ENCODE measurements at regions not wholly inside any gene's neighbourhood (a gene's known extent, or its start where the extent isn't known, plus 50 kb on each side); places are given as distances from the start of the nearest gene placed in this dataset.

DNA sequence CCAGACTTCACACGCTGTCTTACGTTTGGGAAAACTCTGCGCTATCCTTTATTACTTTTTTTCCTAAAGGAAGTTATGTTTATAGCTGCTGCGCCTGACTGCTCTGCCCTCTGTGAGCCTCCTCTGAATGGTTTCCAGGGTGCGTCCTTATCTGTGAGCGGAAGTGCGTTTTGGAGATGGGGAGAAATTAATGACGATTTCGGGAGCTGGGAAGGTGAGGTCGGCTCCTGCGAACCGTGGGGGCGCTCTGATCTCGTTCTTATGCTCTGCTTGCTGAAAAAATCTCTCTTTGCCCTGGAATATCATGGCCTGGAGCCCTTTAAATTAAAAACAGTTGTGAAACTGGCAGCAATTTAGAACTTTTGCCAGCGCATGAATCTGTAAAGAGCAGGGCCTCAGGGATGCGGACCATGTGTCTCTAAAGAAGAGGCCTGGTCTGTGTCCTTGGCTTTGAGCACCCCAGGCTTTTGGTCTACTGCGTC, 135.7 kb upstream of the ZFHX3 start:
- DNase-seq (ENCODE audit: low read depth) = no peak

DNA sequence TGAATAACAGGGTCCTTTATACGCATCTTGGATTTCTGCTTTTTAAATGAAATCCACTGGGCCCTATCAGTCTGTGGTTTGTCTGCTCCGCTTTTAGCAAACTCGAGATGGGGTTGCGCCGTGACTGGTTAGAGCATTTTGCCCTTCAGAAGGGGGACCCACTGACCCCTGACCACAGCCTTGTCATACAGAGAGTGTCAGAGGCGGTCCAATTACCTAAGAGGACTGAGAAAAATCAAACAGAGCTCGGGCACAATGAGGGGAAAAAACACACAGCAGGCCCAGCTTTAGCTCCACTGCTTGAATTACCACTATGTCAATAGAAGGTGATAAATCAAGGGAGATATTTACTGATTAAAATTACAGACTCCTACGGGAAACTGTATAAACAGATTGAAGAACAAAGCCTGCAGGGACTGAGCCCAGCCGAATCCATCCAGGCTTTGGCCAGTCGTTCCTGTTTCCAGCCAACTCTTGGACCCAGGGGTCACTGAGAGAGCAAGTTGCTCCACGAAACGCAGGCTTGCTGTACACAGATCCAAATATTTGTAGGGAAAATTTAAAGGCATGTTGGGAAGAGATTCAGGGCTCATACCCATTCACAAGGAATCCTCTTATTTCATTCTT, 131.9 kb upstream of the ZFHX3 start:
- no peak for DNase-seq (ENCODE audit: low read depth)

DNA sequence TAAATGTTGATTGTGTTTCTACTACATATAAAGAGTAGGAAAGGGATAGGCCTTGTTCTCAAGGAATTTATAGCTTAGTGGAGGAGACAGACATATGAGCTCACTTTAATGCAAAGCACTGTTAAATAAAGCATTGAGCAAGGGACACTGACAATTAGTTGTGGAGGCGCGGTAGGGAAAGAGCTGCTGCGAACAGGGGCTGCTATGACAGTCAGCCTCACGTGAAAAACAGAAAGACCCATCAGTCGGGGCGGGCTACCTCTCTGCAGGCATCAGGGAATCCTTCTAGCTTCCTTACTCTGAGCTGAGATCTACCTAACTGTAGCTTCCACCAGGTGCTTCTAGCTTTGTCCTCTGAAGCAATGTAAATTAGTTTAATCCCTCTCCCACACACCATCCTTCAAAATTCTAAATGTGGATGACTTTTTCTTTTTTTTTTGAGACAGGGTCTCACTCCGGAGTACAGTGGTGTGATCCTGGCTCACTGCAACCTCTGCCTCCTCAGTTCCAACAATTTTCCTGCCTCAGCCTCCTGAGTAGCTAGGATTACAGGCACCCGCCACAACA, 129.9 kb upstream of the ZFHX3 start:
- no peak for DNase-seq (ENCODE audit: low read depth)

DNA sequence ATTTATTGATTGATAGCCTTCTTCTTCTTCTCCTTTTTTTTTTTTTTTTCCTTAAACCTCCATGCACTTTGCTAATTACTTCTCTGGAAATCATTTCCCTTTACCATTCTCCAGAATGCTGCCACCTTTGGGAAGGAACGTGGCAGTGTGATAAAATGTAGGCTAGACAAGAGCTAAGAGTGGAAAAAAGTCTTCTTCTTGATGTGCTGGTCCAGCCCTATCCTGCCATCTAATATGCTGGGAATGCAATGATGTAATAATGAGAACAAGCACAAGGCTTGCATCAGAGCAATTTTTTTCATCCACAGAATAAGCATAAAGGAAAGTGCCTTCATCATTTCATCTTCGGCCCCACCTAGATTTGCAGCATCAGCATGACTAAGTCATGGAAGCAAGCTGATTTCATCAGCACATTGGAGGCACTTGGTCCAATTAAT, 128.7 kb upstream of the ZFHX3 start:
- no peak for DNase-seq (ENCODE audit: low read depth)

DNA sequence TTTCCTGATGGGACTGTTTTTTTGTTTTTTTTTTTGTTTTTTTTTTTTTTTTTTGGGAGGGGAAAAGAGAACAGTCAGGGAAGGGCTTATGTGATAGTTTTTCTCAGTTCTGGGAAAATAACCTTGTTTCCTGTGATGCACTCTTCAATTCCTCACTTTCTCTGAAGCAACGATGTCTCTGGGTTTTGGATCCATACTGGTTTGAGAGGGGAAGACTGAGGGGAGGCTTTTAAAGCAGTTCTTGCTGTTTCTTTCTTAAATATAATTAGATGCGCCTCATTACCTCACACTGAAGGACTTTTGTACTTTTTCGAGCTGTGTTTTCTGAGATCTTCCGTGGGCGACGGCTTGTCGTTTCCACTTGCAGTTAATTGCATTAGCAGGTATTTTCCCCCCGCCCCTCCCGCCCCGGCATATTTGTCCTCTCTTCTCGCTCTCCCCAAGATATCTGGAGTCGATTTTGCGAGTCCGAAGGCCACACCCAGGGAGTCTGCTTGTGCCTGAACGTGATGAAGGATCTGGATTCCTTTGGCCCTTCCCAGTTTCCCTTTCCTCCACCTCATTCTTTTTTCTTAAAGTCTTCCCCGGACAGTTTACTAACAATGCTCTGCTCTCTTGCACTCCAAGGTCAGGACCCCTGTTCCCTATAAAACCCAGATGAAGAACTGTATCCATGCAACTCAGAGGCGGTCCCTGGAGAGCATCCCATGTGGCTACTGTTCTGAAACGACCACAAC, 125.2 kb upstream of the ZFHX3 start:
- no peak for DNase-seq (ENCODE audit: low read depth)

DNA sequence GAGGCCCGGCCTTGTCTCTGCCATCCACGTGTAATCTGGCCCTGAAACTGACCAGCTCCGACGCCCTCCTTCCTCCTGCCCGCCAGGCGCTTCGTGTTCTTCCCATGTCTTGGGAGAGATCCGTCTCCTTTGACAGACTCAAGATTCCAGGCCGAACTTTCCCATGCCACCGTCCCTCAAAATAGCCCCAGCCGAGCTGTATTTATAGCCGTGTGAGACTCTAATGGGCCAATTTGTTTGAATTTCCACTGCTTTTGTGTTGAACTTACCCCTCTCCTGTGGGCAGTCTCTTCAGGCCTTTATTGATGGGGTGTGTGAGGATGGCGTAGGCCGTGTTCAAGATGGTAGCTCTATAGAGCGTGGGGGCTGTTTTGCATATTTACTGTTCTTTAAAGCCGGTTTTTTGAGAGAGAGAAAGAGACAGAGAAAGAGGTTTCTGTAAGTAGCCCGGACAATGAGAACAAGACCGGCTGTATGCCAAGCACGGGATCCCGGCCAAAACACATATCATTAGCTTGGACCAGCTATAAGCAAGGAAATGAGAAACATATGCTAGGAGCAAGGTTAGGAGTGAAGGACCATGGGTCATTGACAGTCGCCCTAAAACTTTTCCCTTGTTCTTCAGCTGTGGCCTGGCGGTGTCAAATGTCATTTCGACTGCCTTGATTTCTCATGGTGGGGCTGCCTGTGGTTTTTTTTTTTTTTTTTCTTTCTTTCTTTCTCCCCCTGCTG, 124.5 kb upstream of the ZFHX3 start:
- DNase-seq (ENCODE audit: low read depth) = no peak

DNA sequence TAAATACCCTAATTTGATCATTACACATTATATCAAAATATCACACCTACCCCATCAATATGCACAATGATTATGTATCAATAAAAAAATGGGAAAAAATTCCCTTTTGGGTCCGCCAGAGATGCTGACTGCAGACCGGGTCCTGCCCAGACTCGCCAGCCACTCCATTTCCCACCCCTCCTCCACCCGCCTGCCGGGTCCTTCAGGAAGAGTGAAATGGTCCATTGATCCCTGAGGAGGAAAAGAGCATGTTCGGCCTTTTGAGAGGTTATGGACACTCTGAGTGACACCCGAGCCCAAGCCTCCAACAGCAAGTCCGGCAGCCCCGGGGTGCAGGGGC, 123.9 kb upstream of the ZFHX3 start:
- no peak for DNase-seq (ENCODE audit: low read depth)

DNA sequence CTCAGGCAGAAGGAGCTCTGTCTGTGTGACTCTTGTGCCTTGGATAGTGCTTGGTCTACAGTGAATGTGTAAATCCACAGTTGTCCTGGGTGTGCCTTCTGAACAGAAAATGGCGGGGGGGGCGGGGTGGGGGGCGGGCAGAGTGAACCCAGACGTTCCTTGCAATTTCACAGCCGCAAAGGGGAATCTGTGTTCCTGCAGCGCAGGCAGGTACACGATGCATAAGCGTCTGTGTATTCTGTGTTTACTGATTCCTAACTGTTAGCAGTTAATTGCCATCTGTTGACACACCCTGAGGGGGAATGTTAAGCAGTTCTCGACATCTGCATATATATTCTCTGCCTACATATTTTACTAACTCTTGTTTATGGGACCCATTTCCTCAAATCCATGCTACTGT, 123.5 kb upstream of the ZFHX3 start:
- no peak for DNase-seq (ENCODE audit: low read depth)

DNA sequence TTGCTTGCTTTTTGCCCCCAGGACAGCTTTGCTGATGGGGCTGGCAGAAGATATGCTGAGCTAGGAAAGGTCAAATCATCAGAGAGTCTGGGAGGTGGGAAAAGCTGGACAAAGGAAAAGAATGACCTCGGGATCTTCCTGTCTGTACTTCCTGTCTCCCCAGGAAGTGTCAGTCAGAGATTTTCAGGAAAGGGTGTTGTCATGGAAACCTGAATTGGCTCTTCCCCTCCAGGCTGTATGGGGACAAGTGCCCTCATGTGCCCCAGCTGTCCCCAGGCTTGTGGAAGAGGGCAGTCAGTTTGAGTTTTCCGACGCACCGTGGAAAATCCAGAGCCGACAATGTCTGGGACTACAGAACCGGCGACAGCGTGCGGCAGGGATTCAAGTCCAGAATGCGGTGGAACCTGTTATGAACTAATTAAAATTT, 122.7 kb upstream of the ZFHX3 start:
- DNase-seq (ENCODE audit: low read depth) = no peak

DNA sequence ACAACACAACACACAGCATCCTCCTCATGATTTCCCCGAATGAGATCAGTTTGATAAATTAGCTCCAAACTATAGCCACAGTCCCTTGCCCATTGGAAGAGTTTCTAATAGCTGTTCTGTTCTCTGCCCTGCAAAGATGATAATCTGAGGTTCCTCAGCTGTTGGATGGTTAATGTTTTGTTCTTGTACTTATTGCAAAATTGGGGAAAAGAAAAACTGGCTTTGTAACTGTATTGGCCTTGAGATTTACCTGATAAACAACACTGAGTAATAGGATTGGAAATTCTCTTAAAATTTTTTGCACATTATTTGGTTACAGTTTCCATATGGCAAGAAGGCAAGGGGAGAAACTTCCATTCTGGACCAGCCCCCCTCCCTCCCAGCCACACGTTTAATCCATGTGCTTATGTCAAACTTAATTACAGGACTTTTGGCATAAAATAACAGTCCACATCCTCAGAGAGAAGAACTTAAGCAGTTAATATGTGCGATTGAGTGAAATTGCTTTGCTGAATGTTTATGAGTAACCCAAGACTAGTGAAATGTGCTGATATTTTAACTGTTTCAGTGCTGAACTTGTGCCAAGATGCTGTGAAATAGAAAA, 119.1 kb upstream of the ZFHX3 start:
- no peak for DNase-seq (ENCODE audit: low read depth)

DNA sequence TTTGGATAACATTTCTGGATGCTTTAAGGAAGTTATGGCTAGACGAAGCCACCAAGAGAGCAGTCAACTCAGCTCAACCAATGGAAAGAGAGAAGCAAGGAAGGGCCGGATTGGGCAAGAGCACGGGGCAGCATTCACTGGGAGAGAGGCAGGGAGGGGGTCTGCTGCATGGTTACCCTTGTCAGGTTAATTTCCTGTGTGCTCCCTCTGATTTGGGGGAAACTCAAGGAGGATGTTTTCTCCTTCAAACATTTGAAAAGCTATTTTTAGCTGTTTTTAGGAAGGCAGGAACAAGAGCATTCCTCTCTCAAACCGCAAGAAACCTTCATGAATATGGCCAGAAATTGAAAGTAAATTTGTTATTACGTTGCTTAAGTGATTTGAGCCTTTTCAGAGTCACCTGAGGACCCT, 118.5 kb upstream of the ZFHX3 start:
- no peak for DNase-seq (ENCODE audit: low read depth)

DNA sequence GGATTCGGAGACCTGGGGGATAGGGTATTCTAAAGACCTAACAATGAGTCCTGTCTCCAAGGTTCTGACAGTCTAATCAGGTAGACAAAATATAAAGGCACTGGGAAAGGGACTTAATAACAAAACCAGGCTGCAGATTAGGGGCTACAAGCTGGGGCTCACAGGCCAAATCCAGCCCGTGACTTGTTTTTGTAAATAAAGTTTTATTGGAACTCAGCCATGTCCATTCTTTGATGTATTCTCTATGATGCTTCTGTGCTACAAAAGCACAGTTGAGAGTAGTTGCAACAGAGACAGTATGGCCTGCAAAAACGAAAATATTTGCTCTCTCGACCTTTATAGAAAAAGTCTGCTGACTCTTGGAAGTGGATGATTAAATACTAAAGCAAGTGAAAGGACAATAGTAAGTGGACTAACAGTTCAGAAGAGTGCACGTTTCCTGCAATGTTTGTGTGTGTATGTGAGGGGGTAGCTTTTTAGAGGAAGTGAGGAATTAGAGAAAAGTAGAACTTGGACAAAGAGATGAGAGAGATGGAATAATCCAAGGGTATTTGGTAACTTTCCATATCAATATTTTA, 115.4 kb upstream of the ZFHX3 start:
- DNase-seq (ENCODE audit: low read depth) = no peak

DNA sequence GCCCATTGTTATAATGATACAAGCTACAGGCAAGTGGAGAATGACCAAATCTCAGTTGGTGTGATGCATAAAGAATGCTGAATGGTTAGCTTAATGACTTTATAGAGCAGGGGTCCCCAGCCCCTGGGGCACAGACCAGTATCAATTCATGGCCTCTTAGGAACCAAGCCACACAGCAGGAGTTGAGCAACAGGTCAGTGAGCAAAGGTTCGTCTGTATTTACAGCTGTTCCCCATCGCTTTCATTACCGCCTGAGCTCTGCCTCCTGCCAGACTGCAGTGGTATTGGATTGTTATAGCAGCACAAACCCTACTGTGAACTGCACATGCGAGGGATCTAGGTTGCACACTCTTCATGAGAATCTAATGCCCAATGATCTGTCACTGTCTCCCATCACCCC, 114.0 kb upstream of the ZFHX3 start:
- no peak for DNase-seq (ENCODE audit: low read depth)

DNA sequence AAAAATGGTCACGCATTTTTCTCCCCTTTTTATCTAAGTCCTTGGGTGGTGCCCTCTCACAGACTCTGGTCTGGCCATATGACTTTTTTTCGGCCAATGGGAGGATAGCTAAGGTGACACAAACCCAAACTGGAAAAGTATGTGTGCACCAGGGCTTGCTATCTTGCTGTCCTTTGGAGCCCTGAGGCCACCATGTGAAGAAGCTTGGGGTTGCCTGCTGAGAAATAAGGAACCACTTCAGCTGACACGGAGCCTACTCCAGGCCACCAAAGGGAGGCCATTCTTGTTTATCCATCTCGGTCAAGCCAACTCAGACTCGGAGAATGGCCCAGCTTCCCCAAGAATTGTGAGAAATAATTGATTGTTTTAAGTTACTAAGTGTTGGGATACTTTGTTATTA, 111.4 kb upstream of the ZFHX3 start:
- DNase-seq (ENCODE audit: low read depth) = no peak

DNA sequence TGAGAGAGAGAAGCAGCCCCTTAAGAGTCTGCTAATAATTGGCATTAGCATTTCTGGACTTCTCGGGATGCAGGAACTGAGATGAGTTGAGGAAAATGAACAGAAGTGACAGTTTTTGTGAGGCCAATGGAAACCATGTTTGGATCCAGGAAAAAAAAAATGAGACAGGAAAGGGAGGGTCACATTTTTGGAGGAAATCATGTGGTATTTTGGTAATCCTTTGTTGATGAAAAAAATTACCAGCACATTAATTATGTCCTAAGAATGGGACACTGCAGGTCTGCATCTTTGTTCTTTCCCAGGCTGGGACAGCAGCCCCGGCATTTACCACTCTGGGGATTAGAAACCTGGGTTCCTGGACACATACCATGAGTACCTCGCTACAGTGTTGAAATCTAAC, 109.9 kb upstream of the ZFHX3 start:
- DNase-seq (ENCODE audit: low read depth) = no peak

DNA sequence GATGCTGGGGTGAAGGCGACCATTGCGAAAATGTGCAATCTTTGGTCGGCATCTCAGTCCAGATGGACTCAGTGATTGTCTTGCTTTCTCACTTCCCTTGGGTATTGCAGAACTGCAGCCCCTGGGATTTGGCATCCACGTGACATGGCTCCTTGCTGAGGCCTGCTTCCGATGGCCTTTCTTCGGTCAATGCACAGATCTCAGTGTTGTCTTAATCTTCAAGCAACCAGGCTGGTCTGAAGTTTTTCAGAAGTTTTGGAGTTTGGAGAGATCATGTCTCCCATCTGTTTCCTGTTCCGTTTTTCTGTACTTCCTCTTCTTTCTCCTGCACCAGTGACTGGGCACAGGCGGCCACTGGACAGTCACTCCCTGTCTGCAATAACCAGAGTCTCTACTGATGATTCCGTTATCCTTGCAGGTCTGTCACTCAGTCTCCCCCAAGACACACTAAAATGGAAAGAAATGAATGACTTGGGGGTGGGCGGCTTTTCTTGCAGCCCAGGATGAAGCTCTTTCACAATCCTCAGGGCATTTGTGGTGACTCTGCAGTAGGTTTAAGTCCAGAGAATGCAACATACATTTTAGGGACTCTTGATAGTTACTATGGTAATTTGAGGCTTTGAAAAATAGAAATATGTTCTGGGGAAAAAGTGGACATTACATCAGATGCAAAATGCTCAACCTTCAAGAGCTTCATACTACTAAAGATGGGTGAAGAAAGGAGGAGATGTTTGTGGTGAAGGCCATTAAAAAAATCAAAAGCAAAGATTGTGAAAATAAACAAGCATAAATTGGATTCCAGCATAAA, 106.3 kb upstream of the ZFHX3 start:
- DNase-seq (ENCODE audit: low read depth) = no peak

DNA sequence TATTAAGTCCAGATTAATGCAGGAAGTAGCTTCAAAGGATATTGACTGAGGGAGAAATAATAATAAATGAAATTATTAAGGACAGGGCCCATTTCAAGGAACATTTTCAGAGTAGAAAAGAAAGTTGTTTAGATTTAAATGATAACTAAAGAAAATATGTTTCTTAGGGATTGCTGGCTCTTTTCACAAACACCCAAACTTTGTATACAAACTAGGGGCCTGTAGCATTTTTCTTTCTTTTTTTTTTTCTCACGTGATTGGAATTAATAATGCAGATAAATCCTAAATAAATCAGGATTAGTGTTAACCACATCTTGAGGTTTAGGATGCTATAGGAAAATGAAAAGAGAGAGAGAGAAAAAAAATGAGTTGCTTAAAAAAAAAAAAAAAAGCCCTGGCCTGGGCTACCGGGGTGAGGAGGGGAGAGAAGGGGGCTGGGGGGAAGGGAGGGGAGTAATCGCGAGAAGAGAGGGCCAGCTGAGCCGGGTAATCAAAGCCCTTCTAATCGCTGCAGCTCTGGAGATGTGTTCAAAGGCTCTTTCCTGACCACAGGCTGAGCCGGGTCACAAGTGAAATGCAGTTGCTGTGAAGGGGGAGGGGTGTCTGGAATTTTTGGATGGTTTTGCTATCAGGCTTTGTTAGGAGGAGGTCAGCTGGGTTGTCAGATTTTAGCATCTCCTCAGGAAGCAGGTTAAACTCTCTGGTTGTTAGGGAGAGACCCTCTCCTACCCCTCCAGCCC, 104.6 kb upstream of the ZFHX3 start:
- DNase-seq (ENCODE audit: low read depth) = no peak

DNA sequence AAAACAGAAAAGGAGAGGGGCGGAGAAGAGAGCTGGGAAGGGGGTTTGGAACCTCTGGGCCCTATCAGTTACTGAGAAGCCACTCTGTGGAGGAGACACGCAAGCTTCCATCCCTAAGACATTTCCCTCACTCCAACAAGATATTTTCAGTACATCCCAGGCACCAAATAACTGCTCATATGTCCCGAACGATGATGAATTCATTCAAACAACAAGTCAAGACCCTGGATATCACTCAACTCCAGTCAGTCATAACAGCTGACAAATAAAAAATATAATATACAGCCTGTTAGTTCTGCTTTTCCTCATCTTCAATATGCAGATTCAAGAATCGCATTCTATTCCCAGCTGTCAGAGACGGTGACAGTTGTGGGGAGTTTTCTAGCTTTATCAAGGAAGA, 104.0 kb upstream of the ZFHX3 start:
- DNase-seq (ENCODE audit: low read depth) = no peak

DNA sequence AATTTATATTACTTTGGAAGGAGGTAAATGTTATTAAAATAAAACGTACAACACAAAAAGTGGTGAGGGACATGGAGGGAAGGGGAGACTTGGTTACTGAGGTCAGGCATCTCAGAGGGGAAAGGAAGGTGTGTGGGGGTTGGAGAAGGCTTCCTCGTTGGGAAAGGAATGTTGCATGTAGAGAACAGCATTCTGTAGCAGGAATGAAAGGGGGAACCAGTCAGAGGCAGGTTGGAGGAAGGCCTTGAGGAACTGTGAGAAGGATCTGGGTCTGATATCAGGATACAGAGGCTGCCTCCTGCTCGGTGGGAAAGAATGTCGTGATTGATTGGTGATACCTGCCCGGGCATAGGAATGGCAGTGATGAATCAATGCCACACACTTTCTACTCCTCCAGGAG, 103.3 kb upstream of the ZFHX3 start:
- no peak for DNase-seq (ENCODE audit: low read depth)

DNA sequence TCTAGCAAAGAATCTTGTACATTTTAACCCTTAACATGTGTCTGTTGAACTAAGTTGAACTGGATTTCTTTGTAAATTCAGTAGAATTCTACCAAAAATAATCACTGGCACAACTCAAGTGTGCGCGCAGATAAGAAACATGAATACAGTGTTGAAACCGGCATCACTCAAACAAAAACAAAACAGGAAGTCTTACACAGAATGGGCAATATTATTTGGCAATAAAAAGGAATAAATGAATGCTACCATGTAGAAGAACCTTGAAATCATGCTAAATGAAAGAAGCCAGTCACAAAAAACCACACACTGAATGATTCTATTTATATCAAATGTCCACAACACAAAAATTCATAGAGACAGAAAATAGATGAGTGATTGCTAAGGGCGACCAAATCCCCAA, 102.9 kb upstream of the ZFHX3 start:
- DNase-seq (ENCODE audit: low read depth) = no peak

DNA sequence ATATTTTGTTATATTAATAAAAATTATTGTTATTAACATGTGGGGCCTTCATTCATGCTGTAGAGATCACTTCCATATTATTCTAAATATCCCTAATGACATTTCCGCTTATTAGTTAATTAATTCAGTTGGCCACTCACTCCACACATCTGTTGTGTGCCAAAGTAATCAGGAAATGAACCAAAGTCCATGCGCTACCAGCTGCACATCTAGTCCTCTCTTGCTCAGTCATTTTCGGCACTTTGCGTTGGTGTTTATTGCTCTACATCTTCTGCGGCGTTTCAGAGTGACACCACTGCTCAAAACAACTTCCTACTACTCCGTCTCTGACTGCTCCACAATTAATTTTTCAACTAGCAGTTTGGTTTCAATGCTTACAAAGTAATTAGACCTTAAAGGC, 101.4 kb upstream of the ZFHX3 start:
- no peak for DNase-seq (ENCODE audit: low read depth)

All from stimulated activated CD8-positive, alpha-beta memory T cell treated with anti-CD3 and anti-CD28 coated beads, Interleukin-15, amount 100 ng/mL, for 1 hour (primary cell).